Gastrocnemius medialis (tissue), 4 donors: ENCODE measurements at regions not wholly inside any gene's neighbourhood (a gene's known extent, or its start where the extent isn't known, plus 50 kb on each side); places are given as distances from the start of the nearest gene placed in this dataset.

Source experiments
- POLR2A ChIP-seq, 2 donors: fragments of 450-650 bp; IDR thresholded peaks; one replicate each; pipeline ENCODE4 v1.6.1; 2017; ENCODE audit warnings: antibody characterized with exemption in 2 of 2, mild to moderate bottlenecking in 2 of 2, moderate library complexity in 2 of 2
- TF ChIP-seq, protein P1 (sequence below), 5 experiments: fragments of 450-650 bp in 3 of 5; fragments of 200-600 bp in 2 of 5; sonication (generic) in 2 of 5; IDR thresholded peaks in 4 of 5; conservative IDR thresholded peaks in 1 of 5; 1 replicate in 4 of 5; 2 replicates in 1 of 5; pipeline ENCODE4 v1.5.1; 2016 to 2019; ENCODE audit warnings: antibody characterized with exemption in 5 of 5, mild to moderate bottlenecking in 3 of 5, moderate library complexity in 3 of 5

GRCh38 chr4:144353292-144353691, 212.8 kb upstream of the GYPA start:
- TF ChIP-seq, protein P1, sequence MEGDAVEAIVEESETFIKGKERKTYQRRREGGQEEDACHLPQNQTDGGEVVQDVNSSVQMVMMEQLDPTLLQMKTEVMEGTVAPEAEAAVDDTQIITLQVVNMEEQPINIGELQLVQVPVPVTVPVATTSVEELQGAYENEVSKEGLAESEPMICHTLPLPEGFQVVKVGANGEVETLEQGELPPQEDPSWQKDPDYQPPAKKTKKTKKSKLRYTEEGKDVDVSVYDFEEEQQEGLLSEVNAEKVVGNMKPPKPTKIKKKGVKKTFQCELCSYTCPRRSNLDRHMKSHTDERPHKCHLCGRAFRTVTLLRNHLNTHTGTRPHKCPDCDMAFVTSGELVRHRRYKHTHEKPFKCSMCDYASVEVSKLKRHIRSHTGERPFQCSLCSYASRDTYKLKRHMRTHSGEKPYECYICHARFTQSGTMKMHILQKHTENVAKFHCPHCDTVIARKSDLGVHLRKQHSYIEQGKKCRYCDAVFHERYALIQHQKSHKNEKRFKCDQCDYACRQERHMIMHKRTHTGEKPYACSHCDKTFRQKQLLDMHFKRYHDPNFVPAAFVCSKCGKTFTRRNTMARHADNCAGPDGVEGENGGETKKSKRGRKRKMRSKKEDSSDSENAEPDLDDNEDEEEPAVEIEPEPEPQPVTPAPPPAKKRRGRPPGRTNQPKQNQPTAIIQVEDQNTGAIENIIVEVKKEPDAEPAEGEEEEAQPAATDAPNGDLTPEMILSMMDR (IDR thresholded peaks at IDR 0.05 in 4 of 5, conservative IDR thresholded peaks at IDR 0.05 in 1 of 5), result no peak
- no peak for TF ChIP-seq POLR2A (IDR thresholded peaks at IDR 0.05)
